HG02870 (cell line): ENCODE measurements at regions not wholly inside any gene's neighbourhood (a gene's known extent, or its start where the extent isn't known, plus 50 kb on each side); places are given as distances from the start of the nearest gene placed in this dataset.

Experiments
- ATAC-seq: cut with Tn5 transposase; IDR thresholded peaks from one replicate; pipeline ENCODE4 v1.9.1; 2021; ENCODE audit warnings: mild to moderate bottlenecking, moderate library complexity; ENCODE audit not compliant: unreplicated experiment

- no peak for ATAC-seq
These were observed 78.3 kb upstream of the AOAH start for GRCh38 chr7:36802459-36803135.

- no peak for ATAC-seq
These were observed 72.7 kb upstream of the AOAH start for GRCh38 chr7:36796850-36797536.

GRCh38 chr7:36795451-36796021 is 71.2 kb upstream of the AOAH start:
- no peak for ATAC-seq

- no peak for ATAC-seq
These were observed 70.4 kb upstream of the AOAH start for GRCh38 chr7:36794689-36795088.

- no peak for ATAC-seq
These were observed 68.1 kb upstream of the AOAH start for GRCh38 chr7:36792421-36792820.

GRCh38 chr7:36790311-36790787 is 66.1 kb upstream of the AOAH start:
- ATAC-seq, result no peak

GRCh38 chr7:36788825-36789470 is 64.7 kb upstream of the AOAH start:
- ATAC-seq, result no peak

- peak; percentile 80 for ATAC-seq
These were observed 63.7 kb upstream of the AOAH start for GRCh38 chr7:36787933-36788378.

- peak; percentile 64 for ATAC-seq
These were observed 61.0 kb upstream of the AOAH start for GRCh38 chr7:36784991-36785940.

- no peak for ATAC-seq
These were observed 56.9 kb upstream of the AOAH start for GRCh38 chr7:36781011-36781738.

- ATAC-seq, result no peak
These were observed 53.6 kb upstream of the AOAH start for GRCh38 chr7:36777855-36778254.

- no peak for ATAC-seq
These were observed 52.8 kb upstream of the AOAH start for GRCh38 chr7:36777062-36777461.

GRCh38 chr7:36775676-36776075 is 51.4 kb upstream of the AOAH start:
- ATAC-seq, result no peak

GRCh38 chr7:36775061-36775620 is 50.8 kb upstream of the AOAH start:
- no peak for ATAC-seq
